GM12874 (cell line): ENCODE measurements at regions not wholly inside any gene's neighbourhood (a gene's known extent, or its start where the extent isn't known, plus 50 kb on each side); places are given as distances from the start of the nearest gene placed in this dataset.

Experiments used
- CTCF ChIP-seq: IDR thresholded peaks from 2 replicates; pipeline ENCODE4 v1.5.1; 2011; ENCODE audit warnings: low read depth, mild to moderate bottlenecking, control low read depth, low read length, moderate library complexity; ENCODE audit not compliant: insufficient read depth

- no peak for TF ChIP-seq CTCF
These were observed 964.8 kb downstream of the SORCS3 start for GRCh38 chr10:105605918-105606317.

- no peak for TF ChIP-seq CTCF
These were observed 964.0 kb downstream of the SORCS3 start for GRCh38 chr10:105605104-105605503.

- TF ChIP-seq CTCF: no peak
These were observed 957.1 kb downstream of the SORCS3 start for GRCh38 chr10:105598207-105598606.

GRCh38 chr10:105597312-105597711 lies 956.2 kb downstream of the SORCS3 start:
- TF ChIP-seq CTCF: no peak

- no peak for TF ChIP-seq CTCF
These were observed 955.7 kb downstream of the SORCS3 start for GRCh38 chr10:105596749-105597148.

- TF ChIP-seq CTCF: no peak
These were observed 953.2 kb downstream of the SORCS3 start for GRCh38 chr10:105594296-105594695.

- TF ChIP-seq CTCF: no peak
These were observed 951.4 kb downstream of the SORCS3 start for GRCh38 chr10:105592468-105592867.
